RWPE1 (cell line): ENCODE measurements at regions not wholly inside any gene's neighbourhood (a gene's known extent, or its start where the extent isn't known, plus 50 kb on each side); places are given as distances from the start of the nearest gene placed in this dataset.

Experiments used
- CTCF ChIA-PET: fragments of 350-600 bp; sonication (Branson Sonifier 250); formaldehyde crosslinking; extraction: SDS; loops from one replicate; lab custom pipeline; 2021; lab: Yijun Ruan, JAX
- POLR2A ChIA-PET: fragments of 400-600 bp; formaldehyde crosslinking; extraction: SDS; loops from one replicate; lab custom pipeline; 2020; ENCODE audit warnings: antibody characterized with exemption; ENCODE audit not compliant: low non-redundant PET; lab: Yijun Ruan, JAX
- DNase-seq: peaks from one replicate; pipeline ENCODE4 v3.0.0; 2012; ENCODE audit warnings: low spot score
- H3K27ac ChIP-seq: fragments of 450-650 bp; 2 replicates; pipeline ENCODE4 v1.5.1; 2017
- CTCF ChIP-seq: fragments of 450-650 bp; conservative IDR thresholded peaks from 2 replicates; pipeline ENCODE4 v1.5.1; 2017; ENCODE audit warnings: low read depth, mild to moderate bottlenecking

GRCh38 chr12:113611652-113612051 lies 140.0 kb upstream of the LHX5 start:
- no peak for DNase-seq
- ChIA-PET CTCF (no interaction called here), POLR2A (no interaction called here)
- H3K27ac ChIP-seq: no peak overlapping the region
- no peak for TF ChIP-seq CTCF

GRCh38 chr12:113610698-113611097 lies 139.0 kb upstream of the LHX5 start:
- no peak for DNase-seq
- ChIA-PET CTCF (interaction anchor here (0.7 kb wide), 1 partner anchor 354 kb away, joined by 8 read pairs; no protein-coding TSS in a partner anchor), POLR2A (no interaction called here)
- TF ChIP-seq CTCF: no peak
- H3K27ac ChIP-seq: no peak overlapping the region

- POLR2A ChIA-PET: no interaction called here
- DNase-seq: no peak
- no peak for TF ChIP-seq CTCF
- no peak overlapping the region for H3K27ac ChIP-seq
- CTCF ChIA-PET: no interaction called here
These were observed 138.2 kb upstream of the LHX5 start for GRCh38 chr12:113609692-113610469.

GRCh38 chr12:113604666-113605065 lies 133.0 kb upstream of the LHX5 start:
- no peak for DNase-seq
- CTCF ChIA-PET: no interaction called here
- no peak for TF ChIP-seq CTCF
- no peak overlapping the region for H3K27ac ChIP-seq
- POLR2A ChIA-PET: no interaction called here

- H3K27ac ChIP-seq: no peak overlapping the region
- DNase-seq: no peak
- POLR2A ChIA-PET: no interaction called here
- TF ChIP-seq CTCF: no peak
- CTCF ChIA-PET: no interaction called here
These were observed 130.1 kb upstream of the LHX5 start for GRCh38 chr12:113601656-113602263.

- ChIA-PET CTCF (interaction anchor here (0.8 kb wide), 1 partner anchor 111 kb away, joined by 8 read pairs; no protein-coding TSS in a partner anchor), POLR2A (no interaction called here)
- no peak for DNase-seq
- no peak for TF ChIP-seq CTCF
- H3K27ac ChIP-seq: no peak overlapping the region
These were observed 127.2 kb upstream of the LHX5 start for GRCh38 chr12:113598815-113599406.
